Daoy (cell line): ENCODE measurements at regions not wholly inside any gene's neighbourhood (a gene's known extent, or its start where the extent isn't known, plus 50 kb on each side); places are given as distances from the start of the nearest gene placed in this dataset.
"Not testable (repeated sequence)": the region's sequence is repeated elsewhere in the genome, so short reads cannot be mapped to it uniquely, and the experiment has no call there.

Experiments used
- DNase-seq: peaks from one replicate; pipeline ENCODE4 v3.0.0-alpha.2; 2015; ENCODE audit warnings: low read depth

DNA sequence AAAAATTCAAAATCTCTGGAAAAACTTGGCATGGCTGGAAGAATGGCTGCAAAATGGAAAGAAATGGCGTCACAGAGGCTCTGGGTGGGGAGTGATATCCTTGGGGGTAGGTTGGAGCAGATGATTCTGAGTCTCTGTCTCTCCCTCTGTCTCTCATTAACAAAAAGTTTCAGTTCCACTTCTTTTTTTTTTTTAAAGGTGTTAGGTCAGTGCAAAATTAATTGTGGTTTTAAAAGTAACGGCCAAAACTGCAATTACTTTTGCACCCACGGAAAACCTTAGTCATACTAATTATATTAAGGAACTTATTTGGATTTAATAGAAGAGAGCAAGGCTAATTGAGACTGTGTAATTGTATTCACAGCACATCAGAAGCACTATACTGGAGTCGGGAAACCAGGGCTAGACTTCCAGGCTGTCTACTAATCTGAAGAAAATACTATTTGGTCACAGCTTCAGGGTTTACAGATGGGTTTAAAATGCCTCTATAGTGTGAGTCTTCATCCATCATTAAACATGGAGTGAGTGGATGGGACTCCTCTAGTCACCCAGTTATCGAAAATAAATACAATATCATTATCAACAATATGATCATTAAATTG is 289.1 kb upstream of the PLD5 start:
- DNase-seq: no peak

DNA sequence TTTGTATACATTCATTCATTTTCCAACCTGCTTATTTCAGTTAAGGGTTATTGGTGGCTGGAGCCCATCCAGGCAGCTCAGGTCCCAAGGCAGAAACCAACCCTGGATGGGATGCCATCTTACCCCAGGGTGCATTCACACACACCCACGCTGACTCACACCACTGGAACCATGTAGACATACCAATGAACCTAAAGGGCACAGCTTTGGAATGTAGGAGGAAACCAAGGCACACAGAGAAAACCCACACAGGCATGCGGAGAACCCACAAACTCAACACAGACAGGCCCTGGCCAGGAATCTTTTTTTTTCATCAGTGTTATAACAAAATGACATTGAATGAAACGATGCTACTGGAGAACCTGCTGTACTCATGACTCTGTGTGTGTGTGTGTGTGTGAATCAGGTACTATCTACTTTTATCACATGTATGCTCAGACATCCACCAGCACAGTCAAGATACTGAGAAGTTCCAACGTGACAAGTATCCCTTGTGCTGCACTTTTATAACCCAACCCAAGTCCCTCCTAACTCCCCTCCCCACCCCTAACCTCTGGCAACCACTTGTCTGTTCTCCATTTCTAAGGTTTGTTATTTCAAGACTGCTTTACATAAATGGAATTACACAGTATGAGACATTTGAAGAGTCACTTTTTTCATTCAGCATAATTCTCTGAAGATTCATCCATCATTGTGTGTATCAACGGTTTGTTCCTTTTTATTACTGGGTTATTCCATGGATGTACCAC is 286.8 kb upstream of the PLD5 start:
- peak; percentile 85 for DNase-seq

DNA sequence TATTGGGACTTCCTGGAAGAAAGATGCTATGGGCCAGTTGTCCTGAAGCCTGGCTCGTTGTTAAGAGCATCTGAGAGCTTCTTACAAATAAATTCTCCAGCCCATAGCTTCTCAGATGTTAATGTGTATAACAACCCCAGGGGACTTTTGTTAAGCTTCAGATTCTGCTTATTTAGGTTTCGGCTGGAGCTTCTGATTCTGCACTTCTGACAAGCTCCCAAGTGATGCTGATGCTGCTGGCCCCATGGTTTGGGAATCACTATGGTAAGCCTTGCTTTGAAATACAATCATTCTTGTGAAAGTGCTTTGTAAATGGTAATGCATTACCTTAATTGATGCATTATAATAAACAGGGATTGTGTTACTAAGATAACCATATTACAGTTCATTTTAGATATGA is 281.8 kb upstream of the PLD5 start:
- DNase-seq: no peak

DNA sequence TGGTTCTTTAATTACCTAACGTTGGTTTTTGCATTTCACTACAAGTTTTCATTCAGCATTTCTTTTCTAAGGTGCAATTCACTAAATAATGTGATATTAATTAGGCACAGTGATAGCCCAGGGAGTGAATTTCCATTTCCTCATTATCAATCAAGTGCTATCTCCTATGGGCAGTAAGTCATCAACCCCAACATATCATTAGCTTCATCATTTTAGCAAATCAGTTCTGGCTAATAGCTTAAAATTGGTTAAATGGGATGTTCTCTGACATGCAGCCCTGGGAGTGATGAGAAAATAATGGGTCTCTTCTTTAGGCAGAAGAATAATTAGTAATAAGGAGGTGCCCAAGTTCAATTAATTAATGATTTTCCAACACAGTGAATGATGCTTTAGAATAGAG is 280.9 kb upstream of the PLD5 start:
- not testable (repeated sequence) for DNase-seq

DNA sequence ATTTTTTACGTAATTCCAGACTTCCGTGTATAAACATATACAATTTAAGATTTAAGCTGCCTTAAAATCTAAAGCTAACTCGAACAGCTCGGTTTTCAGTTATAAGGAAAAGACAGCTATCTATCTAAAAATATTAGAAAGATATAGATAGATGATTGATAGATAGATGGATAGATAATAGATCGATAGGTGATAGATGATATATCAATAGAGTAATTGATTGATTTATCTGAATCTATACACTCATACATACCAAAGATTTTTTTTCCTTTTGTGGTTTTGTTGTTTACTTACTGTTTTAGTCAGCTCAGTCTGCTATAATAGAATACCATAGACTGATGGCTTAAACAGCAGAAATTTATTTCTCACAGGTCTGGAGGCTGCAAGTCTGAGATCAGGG is 278.5 kb upstream of the PLD5 start:
- DNase-seq: no peak

DNA sequence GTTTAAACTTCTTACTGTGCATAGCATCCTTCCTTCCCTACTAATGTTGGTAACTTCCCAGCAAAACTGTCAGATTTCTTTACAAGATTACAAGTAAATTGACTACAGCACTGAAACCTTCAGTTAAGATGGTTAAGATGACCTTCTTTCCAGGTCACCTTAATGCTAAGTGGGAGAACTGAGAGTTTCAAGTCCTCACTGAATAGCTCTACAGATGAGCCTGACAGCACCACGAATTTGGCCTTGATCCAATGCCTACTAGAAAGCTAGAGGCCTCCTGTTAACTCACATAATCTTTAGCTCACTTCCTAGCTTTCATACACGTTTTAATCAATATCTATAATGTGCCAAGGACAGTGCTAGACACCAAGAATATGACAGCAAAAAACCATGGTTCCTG is 276.0 kb upstream of the PLD5 start:
- DNase-seq: no peak

DNA sequence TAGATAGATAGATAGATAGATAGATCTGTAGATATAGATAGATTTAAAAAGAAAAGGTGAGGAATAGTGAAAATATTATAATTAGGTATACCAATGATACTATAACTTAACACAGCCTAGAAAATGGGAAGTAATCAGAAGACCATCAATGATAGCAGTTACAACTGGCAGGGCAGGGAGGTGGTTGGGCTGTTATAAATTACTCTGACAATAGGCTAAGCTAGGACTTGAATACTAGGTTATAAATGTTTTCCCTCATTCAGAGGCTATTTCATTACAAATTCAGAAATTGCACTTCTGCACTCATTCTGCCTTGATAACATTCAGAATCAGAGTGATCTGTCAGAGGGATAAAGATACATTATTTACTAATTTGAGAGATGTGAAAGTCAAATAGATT is 273.4 kb upstream of the PLD5 start:
- DNase-seq: no peak

DNA sequence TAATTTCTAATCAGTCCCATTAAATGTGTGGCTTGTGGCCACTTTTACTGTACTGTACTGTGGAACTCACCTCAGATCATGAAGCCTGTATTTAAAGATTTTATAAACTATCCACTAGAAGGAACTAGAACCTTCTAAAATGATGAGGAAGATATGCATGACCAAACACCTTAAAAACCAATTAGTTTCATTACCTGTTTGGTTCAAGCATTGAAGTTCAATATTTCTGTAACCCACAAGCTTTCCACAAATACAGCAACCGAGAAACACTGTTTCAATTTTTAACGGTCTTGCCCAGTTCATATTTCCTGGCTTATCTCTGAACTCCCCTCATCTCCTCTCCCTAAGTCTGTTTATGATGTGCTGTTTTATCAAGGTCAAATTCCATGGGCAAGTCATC is 264.3 kb upstream of the PLD5 start:
- no peak for DNase-seq

DNA sequence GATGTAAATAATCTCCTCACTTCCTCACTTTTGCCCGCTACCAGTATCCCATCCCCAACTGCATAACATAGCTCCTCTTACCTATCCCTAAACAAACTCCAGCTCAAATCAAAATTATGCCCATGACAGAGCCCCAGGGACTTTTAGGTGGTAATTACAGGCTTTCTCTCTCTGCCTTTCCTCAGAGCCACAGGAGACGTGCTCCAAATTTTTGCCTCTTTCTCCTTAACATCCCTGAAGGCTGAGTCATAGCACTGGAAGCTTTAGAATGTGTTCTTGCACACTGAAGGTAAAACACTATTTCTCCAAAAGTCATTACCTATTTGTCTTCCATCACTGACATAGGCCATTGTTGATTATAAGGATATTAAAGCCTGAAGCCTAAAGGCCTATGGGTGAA is 263.5 kb upstream of the PLD5 start:
- peak; percentile 38 for DNase-seq

DNA sequence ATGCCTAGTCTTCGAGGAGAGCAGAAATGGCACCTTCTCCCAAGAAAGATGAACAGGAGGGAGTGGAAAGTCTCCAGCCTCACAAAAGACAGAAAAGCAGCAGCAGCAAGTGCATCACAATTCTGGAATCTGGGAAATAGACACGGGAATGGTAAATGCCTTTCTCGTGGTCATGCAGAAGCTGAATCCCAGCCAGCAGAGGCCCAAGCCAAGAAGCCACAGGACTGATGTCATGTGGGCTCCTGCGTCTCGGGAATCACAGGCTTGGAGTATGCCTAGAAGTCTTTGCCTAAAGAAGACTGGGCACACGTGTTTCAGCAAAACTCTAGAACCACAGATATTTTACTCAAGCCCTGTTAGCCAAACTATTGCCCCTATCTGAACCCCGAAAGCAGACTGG is 260.3 kb upstream of the PLD5 start:
- DNase-seq: peak; percentile 67

DNA sequence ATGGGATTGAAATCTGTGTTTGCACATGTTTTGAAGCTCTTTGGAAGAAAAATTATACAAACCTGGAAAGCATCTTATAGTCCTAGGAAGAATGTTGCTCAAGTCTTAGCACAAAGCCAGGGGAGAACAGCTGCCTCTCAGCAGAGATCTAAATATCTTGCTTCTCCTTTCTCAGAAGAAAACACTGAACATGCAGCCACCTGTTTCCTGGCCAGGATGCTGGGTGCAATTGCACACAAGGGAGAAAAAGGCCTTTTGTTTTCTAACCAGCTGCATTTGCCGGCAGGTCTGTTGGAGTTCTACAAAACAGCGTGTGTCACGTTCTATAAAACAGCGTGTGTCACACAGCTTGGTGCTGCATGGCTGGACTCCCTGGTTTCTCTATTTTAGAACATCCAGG is 259.6 kb upstream of the PLD5 start:
- DNase-seq: no peak

DNA sequence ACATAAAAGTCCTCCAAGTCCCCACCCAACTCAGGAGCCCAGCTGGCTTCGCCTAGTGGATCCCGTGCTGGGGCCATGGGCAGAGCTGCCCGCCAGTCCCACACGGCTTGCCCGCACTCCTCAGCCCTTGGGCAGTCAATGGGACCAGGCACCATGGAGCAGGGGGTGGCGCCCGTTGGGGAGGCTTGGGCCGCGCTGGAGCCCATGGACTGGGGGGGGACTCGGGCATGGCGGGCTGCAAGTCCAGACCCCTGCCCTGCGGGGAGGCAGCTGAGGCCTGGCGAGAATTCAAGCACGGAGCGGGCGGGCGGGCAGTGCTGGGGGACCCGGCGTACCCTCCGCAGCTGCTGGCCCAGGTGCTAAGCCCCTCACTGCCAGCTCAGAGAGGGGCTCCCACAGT is 249.8 kb upstream of the PLD5 start:
- DNase-seq: no peak

DNA sequence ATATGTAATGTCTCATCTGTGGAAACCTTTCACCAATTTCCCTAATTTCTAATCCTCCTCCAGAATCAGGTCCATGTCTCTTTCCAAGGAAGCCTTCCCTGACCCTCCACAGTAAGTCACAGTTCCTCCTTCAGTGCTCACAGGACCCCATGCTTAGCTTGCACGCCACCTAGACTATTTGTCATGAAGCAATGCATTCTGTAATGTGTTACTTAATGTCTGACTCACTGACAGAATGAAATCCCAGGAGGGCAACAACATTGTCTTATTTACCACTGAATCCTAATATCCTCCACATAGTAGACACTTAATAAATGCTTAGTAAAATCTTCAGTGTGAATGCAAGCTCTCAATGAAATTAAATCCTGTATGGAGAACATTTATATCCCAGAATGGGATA is 245.9 kb upstream of the PLD5 start:
- DNase-seq: peak; percentile 33

DNA sequence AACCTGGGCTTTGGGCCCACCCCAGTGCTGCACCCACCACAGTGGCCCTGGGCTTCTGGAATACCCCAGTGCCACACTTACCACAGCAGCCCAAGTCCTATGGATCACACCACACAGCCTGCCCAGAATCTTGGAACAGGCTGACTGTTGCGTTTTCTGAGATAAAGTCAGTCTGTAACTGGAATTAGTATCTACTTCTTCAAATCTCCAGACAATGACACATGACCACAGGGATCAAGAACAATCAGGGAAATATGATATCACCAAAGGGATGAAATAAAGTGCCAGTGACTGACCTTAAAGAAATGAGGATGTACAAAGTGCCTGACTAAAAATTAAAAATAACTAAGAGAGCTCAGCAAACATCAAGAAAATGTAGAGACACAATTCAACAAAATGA is 239.7 kb upstream of the PLD5 start:
- peak; percentile 28 for DNase-seq

DNA sequence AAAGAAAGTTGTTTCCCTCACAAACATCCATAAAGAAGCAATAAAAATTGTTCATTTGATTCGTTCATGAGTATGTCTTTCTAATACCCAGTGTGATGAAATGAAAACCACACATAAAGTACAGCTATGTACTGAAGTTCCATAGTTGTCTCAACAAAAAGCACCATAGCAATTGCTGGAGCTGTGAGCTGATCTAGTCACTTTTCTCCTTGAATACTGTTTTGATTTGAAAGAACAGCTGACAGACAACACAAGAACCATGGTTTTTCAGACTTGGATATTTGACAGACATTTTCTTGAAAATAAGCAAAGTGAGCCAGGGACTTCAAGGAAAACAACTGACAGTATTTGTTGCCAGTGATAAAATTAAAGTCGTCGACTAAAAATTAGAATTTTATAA is 237.1 kb upstream of the PLD5 start:
- no peak for DNase-seq

DNA sequence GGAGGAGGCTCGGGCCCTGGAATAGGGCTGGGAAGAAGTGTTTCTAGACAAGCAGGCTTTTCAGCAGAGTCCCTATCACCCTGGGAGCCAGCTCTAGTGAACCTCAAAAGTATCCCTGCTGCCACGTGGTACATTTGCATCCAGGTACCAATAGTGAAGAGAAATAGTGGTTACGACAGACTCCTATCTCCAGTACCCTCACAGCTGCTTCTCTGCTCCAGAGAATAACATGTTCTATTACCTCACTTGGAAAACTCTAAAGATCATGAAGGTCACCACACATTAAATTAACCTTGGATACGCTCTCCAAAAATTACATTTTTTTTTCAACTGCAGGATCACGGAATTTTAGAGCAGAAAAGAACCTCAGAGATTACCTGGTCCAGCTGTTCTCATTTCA is 230.4 kb upstream of the PLD5 start:
- DNase-seq: no peak

DNA sequence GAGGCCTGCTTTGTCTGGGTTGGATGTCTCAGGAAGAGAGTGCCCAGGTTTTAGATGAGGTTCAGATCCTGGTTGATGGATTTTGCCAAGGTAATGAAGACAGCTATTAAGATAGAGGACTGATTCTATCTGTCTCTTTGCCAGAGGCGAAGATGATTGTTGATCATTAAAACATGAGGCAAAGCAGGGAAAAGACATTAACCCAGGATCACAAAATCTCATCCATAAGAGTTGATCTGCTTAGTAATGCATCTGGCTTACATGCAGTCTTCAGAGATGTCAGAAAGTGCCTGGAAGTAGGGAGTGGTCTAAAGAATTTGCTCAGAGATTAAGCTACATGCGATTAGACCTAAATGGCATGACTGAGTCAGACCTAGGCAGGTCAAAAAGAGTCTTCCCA is 229.6 kb upstream of the PLD5 start:
- DNase-seq: no peak

DNA sequence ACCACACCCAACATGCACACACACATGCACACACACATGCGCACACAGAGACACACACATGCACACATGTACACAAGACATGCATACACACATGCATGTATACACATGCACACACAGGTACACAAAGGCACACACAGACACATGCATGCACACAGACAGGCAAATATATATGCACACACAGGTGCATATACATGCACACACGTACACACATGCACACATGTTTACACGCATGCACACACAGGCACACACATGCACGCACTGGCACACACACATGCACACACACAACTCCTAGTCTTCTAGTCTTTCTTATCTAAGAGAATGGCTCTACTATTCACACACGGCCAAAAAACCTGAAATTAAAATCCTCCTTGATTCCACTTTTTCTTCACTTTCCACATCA is 222.7 kb upstream of the PLD5 start:
- DNase-seq: no peak

DNA sequence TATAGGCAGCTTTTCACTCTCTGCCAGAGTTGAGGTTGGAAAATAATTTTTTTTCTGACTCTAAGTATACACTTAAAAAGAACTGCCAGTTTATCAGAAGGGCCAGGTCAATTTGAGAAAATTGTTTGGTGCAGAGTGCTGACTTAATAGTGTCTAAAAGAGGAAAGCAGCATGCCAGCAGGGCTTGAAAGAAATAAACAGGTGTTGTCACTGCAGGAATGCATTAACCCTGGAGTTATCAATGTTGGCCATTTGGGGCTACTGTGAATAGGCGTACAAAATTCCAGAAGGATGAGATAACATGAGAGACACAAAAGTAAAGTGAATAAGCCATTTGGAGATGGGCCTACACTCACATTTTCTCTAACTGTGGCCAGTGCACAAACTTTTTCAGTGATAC is 220.6 kb upstream of the PLD5 start:
- DNase-seq: peak; percentile 13

DNA sequence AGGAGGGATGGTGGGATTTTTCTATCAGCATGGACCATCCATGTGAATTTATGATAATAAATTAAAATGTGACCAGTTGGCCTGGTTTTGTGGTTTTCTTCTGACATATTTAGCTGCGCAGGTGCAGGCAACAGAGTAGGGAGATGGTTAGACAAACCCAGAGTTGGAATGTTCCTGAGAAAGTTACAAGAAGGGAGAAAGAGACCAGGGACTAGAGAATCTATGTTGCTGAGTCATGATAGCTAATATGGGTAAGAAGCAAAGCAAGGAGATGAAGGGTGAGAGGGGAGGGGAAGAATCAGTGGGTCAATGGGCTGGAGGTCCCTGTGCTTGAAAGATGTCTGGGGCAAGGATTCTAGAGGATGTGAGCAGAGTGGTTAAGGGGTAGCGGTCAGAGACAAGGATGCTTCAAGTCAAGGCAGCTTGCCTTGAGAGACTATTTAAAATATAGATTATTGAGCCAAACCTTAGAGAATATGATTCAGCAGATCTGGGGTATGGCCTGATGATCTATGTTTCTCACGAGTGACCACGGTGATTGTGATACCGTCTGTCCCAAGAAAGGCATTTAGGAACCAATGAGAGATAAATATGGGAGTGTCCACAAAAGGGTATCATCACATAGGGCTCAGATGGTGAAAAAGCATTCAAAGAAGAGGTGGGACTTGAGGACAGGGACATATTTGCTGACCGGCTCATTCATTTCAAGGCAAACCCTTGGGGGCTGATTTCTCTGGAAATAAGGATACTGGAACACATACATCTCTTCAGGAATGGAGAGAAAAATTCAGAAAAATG is 219.7 kb upstream of the PLD5 start:
- DNase-seq: no peak

DNA sequence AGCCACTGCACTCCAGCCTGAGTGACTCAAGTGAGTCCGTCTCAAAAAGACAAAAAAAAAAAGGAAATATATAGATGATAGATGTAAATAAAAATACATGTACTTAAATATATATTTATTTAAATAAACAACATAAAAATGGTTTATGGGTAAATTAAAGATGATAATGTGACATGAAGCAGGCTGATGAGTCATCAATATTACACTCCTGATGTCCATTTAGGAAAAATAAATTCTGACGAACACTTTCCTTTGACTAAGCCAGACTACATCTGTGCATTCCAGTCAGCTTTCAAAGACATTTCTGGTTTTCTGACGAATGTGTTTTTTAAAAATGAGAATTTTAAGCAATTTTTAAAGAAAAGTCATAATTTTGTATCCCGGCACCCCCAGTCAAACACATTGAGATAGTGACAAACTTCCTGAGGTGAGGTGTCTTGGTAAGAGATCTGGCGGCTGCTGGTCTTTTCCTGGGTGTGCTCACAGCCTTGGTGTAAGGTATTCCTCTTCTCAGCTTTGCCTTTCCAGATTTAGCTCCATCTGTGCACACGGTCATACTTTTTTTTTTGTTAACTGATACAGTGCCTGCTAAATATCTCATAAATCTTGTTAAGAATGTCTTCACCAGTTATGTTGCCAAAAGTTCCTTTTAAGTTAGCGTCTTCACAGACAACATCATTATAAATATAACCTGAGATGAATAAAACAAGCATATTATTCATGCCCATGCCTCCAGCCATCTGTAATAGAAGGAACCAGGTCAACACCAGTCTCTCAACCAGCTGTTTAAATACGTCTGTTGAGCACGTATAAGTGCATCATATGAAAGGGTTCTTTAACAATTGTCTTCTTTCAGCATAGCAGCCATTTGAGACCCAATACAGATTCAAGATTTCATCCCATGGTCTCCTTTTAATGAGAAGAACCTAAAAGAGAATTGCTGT is 214.5 kb upstream of the PLD5 start:
- DNase-seq: no peak

DNA sequence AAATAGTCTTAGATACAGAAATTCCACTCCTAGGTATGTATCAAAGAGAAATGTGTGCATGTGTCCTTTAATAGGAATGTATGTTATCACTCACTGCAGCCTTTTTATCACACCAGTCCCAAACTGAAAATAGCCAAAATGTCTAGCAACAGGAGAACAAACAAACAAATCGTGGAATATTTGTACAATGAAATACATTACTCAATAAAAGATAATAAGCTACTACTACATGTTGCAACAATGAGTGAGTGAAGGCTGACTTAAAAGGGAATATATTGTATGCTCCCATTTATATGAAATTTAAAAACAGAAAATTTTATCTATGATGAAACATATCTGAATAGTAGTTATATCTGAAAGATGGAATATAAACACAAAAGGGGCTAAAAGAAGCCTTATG is 212.1 kb upstream of the PLD5 start:
- DNase-seq: no peak
